HCT116 (cell line): ENCODE measurements at regions not wholly inside any gene's neighbourhood (a gene's known extent, or its start where the extent isn't known, plus 50 kb on each side); places are given as distances from the start of the nearest gene placed in this dataset.

Experiments
- ELF1 ChIP-seq: IDR thresholded peaks from 2 replicates; pipeline ENCODE4 v1.6.1; 2012; ENCODE audit warnings: low read depth, borderline replicate concordance
- EZH2 ChIP-seq: fragments of 200-600 bp; sonication (generic); IDR thresholded peaks from 2 replicates; pipeline ENCODE4 v1.6.1; 2017; ENCODE audit warnings: antibody characterized with exemption, mixed run types
- EZH2phosphoT487 ChIP-seq: fragments of 200-600 bp; IDR thresholded peaks from 2 replicates; pipeline ENCODE4 v1.6.1; 2018; ENCODE audit warnings: antibody characterized with exemption, borderline replicate concordance
- POLR2A ChIP-seq: IDR thresholded peaks from 2 replicates; pipeline ENCODE4 v1.7.0; 2011; ENCODE audit warnings: borderline replicate concordance; ENCODE audit not compliant: insufficient read depth, insufficient read length; ENCODE audit errors: extremely low read depth
- POLR2AphosphoS5 ChIP-seq: IDR thresholded peaks from 2 replicates; pipeline ENCODE4 v1.6.1; 2011; ENCODE audit warnings: mild to moderate bottlenecking, low read depth, low read length, moderate library complexity
- SP1 ChIP-seq: IDR thresholded peaks from 2 replicates; pipeline ENCODE4 v1.6.1; 2012; ENCODE audit warnings: low read depth
- SRF ChIP-seq: IDR thresholded peaks from 2 replicates; pipeline ENCODE4 v1.6.1; 2012; ENCODE audit warnings: low read depth
- ZNF274 ChIP-seq: fragments of 200-500 bp; sonication (Bioruptor generic); IDR thresholded peaks from 2 replicates; pipeline ENCODE4 v1.6.1; 2014; ENCODE audit warnings: mild to moderate bottlenecking, low read depth, low read length, inconsistent platforms
- TF ChIP-seq, protein P1 (sequence below), 3 experiments: fragments of 200-600 bp in 1 of 3; sonication (generic) in 1 of 3; IDR thresholded peaks in 2 of 3; conservative IDR thresholded peaks in 1 of 3; 2 replicates each; pipeline ENCODE4 v1.5.1; 2012 to 2017; ENCODE audit warnings: low read depth in 2 of 3, low read length in 2 of 3, antibody characterized with exemption in 1 of 3, borderline replicate concordance in 1 of 3, control low read depth in 1 of 3, mild to moderate bottlenecking in 1 of 3, mixed read lengths in 1 of 3, mixed run types in 1 of 3, moderate library complexity in 1 of 3; ENCODE audit not compliant: insufficient read depth in 1 of 3
- TF ChIP-seq, protein P2 (sequence below): IDR thresholded peaks from 2 replicates; pipeline ENCODE4 v1.6.1; 2012; ENCODE audit warnings: low read depth
- TF ChIP-seq, protein P3 (sequence below): IDR thresholded peaks from 2 replicates; pipeline ENCODE4 v1.6.1; 2011; ENCODE audit warnings: mild to moderate bottlenecking, low read length, moderate library complexity; ENCODE audit not compliant: insufficient replicate concordance; ENCODE audit errors: extremely low read depth

DNA sequence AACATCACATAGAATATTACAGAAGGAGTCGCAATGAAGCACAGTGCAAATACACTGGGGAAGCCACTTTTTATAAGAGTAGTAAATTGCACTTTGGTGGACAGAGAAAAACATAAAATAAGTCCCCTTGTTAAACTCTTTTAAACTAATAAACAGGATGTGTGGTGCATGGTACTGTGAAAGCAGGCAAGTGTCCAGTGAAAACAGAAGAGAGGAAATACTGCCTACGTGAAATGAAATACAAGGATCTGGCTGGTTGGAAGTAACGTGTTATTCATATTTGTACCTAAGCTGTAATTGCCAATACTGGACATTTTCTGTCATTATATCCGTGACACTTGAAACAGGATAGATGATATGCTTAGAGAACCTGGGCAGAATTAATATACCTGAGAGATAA is 191.9 kb upstream of the SLC27A6 start:
- TF ChIP-seq POLR2AphosphoS5 (no peak), ELF1 (no peak), EZH2 (no peak), POLR2A (no peak), ZNF274 (no peak), SRF (no peak), EZH2phosphoT487 (no peak), SP1 (no peak)
- TF ChIP-seq, protein P1, sequence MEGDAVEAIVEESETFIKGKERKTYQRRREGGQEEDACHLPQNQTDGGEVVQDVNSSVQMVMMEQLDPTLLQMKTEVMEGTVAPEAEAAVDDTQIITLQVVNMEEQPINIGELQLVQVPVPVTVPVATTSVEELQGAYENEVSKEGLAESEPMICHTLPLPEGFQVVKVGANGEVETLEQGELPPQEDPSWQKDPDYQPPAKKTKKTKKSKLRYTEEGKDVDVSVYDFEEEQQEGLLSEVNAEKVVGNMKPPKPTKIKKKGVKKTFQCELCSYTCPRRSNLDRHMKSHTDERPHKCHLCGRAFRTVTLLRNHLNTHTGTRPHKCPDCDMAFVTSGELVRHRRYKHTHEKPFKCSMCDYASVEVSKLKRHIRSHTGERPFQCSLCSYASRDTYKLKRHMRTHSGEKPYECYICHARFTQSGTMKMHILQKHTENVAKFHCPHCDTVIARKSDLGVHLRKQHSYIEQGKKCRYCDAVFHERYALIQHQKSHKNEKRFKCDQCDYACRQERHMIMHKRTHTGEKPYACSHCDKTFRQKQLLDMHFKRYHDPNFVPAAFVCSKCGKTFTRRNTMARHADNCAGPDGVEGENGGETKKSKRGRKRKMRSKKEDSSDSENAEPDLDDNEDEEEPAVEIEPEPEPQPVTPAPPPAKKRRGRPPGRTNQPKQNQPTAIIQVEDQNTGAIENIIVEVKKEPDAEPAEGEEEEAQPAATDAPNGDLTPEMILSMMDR (IDR thresholded peaks at IDR 0.05 in 2 of 3, conservative IDR thresholded peaks at IDR 0.05 in 1 of 3; ENCODE audit: borderline replicate concordance in 1 of 3, insufficient read depth in 1 of 3, low read depth in 2 of 3, low read length in 2 of 3), result no peak
- TF ChIP-seq, protein P2, sequence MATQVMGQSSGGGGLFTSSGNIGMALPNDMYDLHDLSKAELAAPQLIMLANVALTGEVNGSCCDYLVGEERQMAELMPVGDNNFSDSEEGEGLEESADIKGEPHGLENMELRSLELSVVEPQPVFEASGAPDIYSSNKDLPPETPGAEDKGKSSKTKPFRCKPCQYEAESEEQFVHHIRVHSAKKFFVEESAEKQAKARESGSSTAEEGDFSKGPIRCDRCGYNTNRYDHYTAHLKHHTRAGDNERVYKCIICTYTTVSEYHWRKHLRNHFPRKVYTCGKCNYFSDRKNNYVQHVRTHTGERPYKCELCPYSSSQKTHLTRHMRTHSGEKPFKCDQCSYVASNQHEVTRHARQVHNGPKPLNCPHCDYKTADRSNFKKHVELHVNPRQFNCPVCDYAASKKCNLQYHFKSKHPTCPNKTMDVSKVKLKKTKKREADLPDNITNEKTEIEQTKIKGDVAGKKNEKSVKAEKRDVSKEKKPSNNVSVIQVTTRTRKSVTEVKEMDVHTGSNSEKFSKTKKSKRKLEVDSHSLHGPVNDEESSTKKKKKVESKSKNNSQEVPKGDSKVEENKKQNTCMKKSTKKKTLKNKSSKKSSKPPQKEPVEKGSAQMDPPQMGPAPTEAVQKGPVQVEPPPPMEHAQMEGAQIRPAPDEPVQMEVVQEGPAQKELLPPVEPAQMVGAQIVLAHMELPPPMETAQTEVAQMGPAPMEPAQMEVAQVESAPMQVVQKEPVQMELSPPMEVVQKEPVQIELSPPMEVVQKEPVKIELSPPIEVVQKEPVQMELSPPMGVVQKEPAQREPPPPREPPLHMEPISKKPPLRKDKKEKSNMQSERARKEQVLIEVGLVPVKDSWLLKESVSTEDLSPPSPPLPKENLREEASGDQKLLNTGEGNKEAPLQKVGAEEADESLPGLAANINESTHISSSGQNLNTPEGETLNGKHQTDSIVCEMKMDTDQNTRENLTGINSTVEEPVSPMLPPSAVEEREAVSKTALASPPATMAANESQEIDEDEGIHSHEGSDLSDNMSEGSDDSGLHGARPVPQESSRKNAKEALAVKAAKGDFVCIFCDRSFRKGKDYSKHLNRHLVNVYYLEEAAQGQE, result no peak
- TF ChIP-seq, protein P3, sequence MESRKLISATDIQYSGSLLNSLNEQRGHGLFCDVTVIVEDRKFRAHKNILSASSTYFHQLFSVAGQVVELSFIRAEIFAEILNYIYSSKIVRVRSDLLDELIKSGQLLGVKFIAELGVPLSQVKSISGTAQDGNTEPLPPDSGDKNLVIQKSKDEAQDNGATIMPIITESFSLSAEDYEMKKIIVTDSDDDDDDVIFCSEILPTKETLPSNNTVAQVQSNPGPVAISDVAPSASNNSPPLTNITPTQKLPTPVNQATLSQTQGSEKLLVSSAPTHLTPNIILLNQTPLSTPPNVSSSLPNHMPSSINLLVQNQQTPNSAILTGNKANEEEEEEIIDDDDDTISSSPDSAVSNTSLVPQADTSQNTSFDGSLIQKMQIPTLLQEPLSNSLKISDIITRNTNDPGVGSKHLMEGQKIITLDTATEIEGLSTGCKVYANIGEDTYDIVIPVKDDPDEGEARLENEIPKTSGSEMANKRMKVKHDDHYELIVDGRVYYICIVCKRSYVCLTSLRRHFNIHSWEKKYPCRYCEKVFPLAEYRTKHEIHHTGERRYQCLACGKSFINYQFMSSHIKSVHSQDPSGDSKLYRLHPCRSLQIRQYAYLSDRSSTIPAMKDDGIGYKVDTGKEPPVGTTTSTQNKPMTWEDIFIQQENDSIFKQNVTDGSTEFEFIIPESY, result no peak
